EH (cell line): ENCODE measurements at regions not wholly inside any gene's neighbourhood (a gene's known extent, or its start where the extent isn't known, plus 50 kb on each side); places are given as distances from the start of the nearest gene placed in this dataset.

Experiments
- DNase-seq: peaks from one replicate; pipeline ENCODE4 v3.0.0-alpha.2; 2015; ENCODE audit warnings: low read depth

DNA sequence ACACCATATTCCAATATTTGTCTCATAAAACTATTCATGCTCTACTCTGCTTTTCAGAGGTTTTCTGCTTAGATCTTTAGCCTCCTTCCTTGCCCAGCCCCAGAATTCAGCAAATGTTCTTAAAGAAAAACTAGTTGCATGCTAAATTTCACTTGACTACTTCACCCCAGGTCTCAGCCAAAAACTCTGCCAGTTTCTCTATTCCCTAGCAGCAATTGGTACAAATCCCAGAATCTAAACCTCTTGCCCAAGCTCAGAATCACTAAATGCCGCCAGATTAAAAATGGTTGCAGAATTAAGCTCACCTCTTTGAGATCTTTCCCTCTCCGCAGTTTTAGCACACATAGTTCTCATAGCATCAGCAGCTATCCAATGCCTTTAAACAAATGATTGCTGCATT is 331.2 kb upstream of the SMARCA2 start:
- no peak for DNase-seq

DNA sequence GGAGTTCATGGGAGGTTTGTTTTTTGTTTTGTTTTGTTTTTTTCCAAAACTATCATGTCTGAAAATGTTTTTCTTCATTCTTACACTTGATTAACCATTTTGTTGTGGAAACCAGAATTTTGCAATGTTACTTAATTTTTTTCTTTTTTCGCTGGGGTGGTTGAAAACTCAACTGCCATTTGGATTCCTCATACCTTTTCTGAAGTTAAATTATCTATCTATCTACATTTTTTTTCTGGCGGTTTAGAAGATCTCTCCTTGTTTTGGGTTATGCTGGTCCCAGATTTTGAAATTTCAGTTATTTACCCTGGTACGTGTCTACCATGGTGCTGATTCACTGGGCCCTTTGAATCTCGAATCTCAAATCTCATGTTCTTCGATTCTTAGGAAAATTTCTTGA is 316.2 kb upstream of the SMARCA2 start:
- DNase-seq = no peak

DNA sequence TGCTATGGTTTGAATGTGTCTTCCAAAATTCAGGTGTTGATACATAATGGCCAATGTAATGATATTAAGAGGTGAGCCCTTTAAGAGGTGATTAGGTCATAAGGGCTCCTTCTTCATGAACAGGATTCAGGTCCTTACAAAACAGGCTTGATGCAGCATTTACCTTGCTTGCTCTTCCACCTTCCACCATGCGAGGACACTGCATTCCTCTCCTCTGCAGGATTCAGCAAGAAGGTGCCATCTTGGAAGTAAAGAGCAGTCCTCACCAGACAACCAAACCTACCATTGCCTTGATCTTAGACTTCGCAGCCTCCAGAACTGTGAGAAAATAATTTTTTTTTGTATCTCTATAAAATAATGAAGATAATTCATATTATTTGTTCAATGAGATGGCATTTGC is 314.0 kb upstream of the SMARCA2 start:
- no peak for DNase-seq

- DNase-seq = no peak
These were observed 312.4 kb upstream of the SMARCA2 start for GRCh38 chr9:1702701-1703100.

GRCh38 chr9:1707291-1707690 is 307.9 kb upstream of the SMARCA2 start:
- DNase-seq = no peak

DNA sequence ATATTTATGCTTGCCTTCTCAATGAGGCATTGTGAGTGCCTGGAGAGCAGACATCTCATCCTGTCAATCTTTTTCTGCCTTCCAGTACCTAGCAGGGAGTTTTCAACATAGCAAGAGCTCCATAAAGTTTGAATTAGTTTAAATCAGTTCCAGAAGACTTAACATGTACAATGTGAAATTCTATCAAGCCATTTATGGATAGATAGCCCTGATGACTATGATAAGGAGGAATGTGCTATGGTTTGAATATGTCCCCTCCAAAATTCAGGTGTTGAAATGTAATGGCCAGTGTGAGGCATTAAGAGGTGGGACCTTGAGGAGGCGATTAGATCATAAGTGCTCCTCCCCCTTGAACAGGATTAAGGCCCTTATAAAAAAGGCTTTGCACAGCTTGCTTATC is 306.9 kb upstream of the SMARCA2 start:
- no peak for DNase-seq

DNA sequence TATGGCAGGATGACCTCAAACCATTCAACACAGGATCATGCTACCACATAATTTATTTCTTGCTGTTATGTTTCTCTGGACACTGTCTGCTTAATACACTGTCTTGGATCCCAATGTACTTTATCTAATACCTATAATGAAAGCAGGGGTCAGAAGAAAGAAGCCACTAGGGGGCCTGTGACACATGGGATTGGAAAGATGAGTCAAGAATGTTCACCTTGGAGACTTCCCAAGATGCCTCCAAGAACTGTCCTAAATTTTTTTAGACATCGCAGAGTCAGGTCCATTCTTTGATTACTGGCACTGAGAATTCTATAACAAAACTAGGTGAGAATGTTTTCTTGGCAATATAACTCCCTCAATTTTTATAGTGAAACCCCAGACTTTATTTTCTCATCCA is 305.8 kb upstream of the SMARCA2 start:
- peak; percentile 3 for DNase-seq

GRCh38 chr9:1712861-1713450 is 302.2 kb upstream of the SMARCA2 start:
- no peak for DNase-seq

GRCh38 chr9:1713841-1714240 is 301.3 kb upstream of the SMARCA2 start:
- no peak for DNase-seq

GRCh38 chr9:1717882-1718281 is 297.3 kb upstream of the SMARCA2 start:
- DNase-seq = no peak

DNA sequence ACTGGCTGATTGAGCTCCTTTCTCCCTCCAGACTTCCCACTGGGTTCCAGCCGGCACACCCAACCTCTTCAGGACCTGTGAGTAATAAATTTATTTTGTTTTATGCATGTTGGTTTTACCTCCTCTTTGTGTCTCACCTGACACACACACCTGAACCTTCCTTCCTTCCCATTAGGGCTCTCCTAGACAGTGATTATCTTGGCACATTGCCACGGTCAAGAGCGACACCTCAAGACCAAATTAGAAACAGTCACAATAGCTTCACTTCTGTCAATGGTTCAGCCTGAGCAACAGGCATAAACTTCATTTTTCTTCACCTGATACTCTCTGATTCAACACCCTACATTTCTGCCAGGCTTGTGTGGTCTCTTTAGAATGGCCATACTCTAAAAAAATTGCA is 296.3 kb upstream of the SMARCA2 start:
- DNase-seq = no peak

GRCh38 chr9:1721196-1721595 is 294.0 kb upstream of the SMARCA2 start:
- no peak for DNase-seq

- DNase-seq = no peak
These were observed 292.7 kb upstream of the SMARCA2 start for GRCh38 chr9:1722404-1722803.

- no peak for DNase-seq
These were observed 291.6 kb upstream of the SMARCA2 start for GRCh38 chr9:1723522-1724015.

GRCh38 chr9:1726993-1727759 is 288.0 kb upstream of the SMARCA2 start:
- DNase-seq = no peak

DNA sequence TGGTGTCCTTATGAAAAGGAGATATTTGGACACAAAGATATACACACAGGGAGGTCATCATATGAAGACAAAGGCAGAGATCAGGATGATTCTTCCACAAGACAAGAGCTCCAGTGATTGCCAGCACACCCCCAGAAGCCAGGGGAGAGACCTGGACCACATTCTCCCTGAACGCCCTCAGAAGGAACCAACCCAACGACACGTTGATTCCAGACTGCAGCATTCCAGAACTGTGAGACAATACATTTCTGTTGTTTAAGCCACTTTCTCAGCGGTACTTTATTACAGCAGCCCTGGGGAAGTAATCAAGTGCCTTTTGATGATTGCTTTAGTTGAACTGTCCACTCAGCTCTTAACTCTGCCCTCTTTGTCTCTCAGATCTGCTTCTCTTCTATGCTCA is 285.5 kb upstream of the SMARCA2 start:
- DNase-seq = no peak

- no peak for DNase-seq
These were observed 282.5 kb upstream of the SMARCA2 start for GRCh38 chr9:1732670-1733069.

GRCh38 chr9:1738511-1739100 is 276.5 kb upstream of the SMARCA2 start:
- no peak for DNase-seq

DNA sequence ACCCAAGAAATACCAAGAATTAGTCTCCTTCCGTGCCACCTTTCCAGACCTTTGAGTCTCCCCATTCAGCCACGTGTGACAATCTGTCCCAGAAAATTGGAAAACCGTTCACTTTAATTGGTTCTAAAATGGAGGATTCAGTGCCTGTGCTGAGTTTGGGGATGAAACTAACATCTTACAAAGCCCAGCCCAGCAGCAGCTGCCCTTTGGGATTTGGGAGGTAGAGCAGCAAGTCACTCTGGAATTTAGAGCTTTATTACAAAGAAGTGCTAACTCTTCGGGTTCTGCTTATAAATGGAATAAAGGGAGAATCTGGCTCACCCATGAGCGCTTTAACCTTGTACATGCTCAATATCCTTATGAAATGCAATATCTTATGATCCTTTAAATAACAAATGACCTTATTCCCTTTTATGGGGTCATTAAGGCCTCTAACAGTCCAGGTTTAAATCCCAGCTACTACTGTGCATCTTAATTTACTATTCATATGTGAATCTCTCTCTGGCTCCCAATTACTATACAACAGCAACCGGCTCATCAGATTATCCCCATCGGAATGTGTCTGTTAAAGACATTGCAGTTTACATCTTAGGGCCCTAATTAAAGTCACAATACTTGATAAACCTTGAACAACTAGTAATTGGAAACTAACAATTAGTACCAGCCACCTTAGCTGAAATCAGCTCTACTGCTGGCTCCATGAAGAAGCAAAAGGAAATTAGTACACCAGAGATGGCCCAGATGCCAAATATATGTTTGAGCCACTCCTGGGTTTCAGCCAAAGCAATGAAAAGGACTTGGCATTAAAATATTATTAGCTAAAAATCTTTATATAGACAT is 271.8 kb upstream of the SMARCA2 start:
- no peak for DNase-seq

- DNase-seq = no peak
These were observed 269.2 kb upstream of the SMARCA2 start for GRCh38 chr9:1745980-1746379.

- DNase-seq = no peak
These were observed 267.7 kb upstream of the SMARCA2 start for GRCh38 chr9:1747417-1747967.

DNA sequence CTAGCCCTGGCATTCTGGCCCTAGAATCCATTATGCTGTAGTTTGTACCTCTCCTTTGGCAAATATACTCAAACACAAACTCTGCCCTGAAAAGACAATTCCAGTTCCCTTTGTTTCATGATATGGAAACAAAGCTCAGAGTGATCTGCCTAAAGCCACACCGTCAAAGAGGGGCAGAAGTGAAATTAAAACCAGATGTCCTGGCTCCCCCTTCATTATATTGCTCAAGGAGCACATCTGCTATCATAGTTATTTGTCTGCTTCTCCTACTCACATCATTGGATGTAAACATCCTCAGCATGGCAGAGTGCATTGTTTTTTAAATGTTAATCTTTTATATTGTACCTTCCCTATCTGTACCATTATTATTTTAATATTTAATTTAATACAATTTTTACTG is 266.7 kb upstream of the SMARCA2 start:
- no peak for DNase-seq
